Neural cell (in vitro differentiated cells): ENCODE measurements at regions not wholly inside any gene's neighbourhood (a gene's known extent, or its start where the extent isn't known, plus 50 kb on each side); places are given as distances from the start of the nearest gene placed in this dataset.

Experiments
- CTCF ChIP-seq: fragments of 450-650 bp; IDR thresholded peaks from 2 replicates; pipeline ENCODE4 v1.5.1; 2014; ENCODE audit warnings: antibody characterized with exemption, mild to moderate bottlenecking, moderate library complexity; ENCODE audit not compliant: poor library complexity, severe bottlenecking
- EZH2 ChIP-seq: fragments of 200-600, 300-800 bp; shearing (Covaris generic), sonication (generic); IDR thresholded peaks from 2 replicates; pipeline ENCODE4 v1.6.1; 2014; ENCODE audit warnings: antibody characterized with exemption, low read length, borderline replicate concordance, mild to moderate bottlenecking; ENCODE audit not compliant: insufficient read depth, poor library complexity, severe bottlenecking
- POLR2AphosphoS5 ChIP-seq: IDR thresholded peaks from 2 replicates; pipeline ENCODE4 v1.6.1; 2012
- TAF1 ChIP-seq: IDR thresholded peaks from 2 replicates; pipeline ENCODE4 v1.6.1; 2012; ENCODE audit warnings: low read depth

DNA sequence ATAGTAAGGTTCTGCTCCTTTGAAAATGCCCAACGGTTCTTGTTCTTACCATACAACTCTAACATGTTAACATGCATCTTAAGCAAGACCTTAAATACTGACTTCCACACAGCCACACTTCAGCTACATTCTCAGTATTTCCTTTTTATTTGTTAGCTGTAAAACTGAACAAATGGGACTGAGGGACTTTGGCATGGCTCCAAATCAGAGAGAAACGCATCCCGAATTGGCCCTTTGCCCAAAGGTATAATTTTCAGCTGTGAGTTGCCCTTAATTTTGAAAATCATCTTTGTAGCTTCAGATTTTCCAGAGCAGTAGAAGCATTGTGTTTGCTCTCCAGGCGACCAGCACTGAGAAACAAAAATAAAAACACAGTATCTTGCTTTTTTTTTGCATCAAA is 56.4 kb downstream of the NEUROD6 start:
- TF ChIP-seq CTCF (no peak), POLR2AphosphoS5 (no peak), EZH2 (no peak), TAF1 (no peak)
